ENCODE measurements at regions not wholly inside any gene's neighbourhood (a gene's known extent, or its start where the extent isn't known, plus 50 kb on each side); places are given as distances from the start of the nearest gene placed in this dataset.

- TF ChIP-seq CTCF (IDR thresholded peaks at IDR 0.05) (no peak), EZH2 (IDR thresholded peaks at IDR 0.05; ENCODE audit: borderline replicate concordance, insufficient read depth, low read depth, low read length, poor library complexity, severe bottlenecking) (no peak)
These were observed 154.5 kb upstream of the KCND3 start for GRCh38 chr1:112143871-112144441.
